ENCODE measurements at regions not wholly inside any gene's neighbourhood (a gene's known extent, or its start where the extent isn't known, plus 50 kb on each side); places are given as distances from the start of the nearest gene placed in this dataset.

DNA sequence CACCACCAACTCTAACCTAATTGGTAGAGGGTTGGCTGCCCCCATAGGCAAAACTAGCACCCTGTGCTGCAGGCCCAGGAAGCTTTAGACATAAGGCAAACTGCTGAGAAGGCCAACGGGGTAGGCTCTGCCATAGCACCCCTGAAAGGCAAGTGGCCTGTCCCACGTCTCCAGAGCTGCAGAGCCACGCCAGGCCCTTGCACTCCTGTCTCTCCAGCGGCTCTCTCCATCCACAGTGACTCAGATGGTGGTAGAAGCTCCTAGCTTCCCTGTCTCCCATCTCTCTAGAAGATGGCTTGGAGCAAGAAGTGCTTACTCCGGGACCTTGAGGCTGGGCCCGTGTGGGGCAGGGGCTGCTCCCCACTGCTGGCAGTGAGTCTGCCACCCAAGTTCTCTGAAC, 310.6 kb upstream of the ZMIZ1 start:
- no peak for TF ChIP-seq CTCF (IDR thresholded peaks at IDR 0.05)
- no peak for TF ChIP-seq ZFX (IDR thresholded peaks at IDR 0.05; ENCODE audit: borderline replicate concordance)

All from 22Rv1 (cell line).